HG03108 (cell line): ENCODE measurements at regions not wholly inside any gene's neighbourhood (a gene's known extent, or its start where the extent isn't known, plus 50 kb on each side); places are given as distances from the start of the nearest gene placed in this dataset.
"Not testable (repeated sequence)": the region's sequence is repeated elsewhere in the genome, so short reads cannot be mapped to it uniquely, and the experiment has no call there.

Experiments
- ATAC-seq: cut with Tn5 transposase; IDR thresholded peaks from one replicate; pipeline ENCODE4 v1.9.1; 2021; ENCODE audit warnings: moderate library complexity; ENCODE audit not compliant: unreplicated experiment

- ATAC-seq = no peak
These were observed 79.7 kb upstream of the SSBP2 start for GRCh38 chr5:81830596-81830995.

DNA sequence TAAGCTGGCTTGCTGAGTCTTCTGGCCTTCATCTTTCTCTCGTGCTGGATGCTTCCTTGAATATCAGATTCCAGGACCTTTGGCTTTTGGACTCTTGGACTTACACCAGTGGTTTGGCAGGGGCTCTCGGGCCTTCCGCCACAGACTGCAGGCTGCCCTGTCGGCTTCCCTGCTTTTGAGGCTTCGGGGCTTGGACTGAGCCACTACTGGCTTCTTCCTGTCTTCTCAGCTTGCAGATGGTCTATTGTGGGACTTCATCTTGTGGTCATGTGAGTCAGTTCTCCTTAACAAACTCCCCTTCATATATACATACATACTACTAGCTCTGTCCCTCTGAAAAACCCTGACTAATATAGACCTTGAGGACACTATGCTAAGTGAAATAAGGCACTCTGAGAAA lies 78.3 kb upstream of the SSBP2 start:
- no peak for ATAC-seq

GRCh38 chr5:81827500-81827899 lies 76.6 kb upstream of the SSBP2 start:
- no peak for ATAC-seq

DNA sequence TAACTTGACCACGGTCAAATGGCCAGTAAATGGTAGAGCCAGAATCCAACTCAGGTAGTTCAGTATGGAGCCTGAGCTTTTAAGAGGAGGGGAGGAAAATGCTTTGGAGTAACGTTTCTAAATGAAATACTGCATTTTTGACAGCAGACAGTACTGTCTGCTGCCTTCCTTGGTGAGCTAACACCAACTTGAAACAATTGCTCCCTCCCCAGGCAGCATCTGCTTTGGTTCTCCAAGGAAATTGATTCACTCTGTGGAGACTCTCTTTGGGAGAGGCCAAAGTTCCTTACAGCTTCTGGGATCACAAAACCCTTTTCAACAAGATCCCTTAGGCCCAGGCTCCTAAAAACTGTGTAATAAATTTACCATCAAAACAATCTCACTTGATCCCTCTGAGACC lies 75.2 kb upstream of the SSBP2 start:
- ATAC-seq = no peak

DNA sequence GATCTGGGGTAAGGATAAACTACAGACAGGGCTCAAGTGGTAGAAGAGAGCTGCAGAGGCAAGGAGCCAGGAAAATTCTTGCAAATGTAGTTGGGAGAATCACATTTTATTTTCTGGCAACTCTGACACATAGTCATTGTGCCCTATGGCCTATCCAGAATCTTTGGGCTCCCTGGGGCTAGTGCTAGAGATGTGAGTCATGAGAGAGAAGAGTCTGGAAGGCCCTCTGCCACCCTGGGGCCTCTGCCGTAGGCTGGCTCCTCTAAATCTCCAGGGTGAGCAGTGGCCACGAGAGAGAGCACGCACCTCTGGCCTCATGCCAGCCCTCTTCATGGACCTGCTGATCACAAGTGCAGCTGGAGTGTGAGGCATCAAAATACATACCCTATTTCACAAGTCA lies 74.3 kb upstream of the SSBP2 start:
- ATAC-seq = no peak

DNA sequence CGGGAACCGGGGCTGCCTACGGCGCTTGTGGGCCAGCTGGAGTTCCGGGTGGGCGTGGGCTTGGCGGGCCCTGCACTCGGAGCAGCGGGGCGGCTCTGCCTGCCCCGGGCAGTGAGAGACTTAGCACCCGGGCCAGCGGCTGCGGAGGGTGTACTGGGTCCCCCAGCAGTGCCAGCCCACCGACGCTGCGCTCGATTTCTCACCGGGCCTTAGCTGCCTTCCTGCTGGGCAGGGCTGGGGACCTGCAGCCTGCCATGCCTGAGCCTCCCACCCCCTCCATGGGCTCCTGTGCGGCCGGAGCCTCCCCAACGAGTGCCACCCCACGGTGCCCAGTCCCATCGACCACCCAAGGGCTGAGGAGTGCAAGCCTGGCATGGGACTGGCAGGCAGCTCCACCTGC lies 72.8 kb upstream of the SSBP2 start:
- not testable (repeated sequence) for ATAC-seq

DNA sequence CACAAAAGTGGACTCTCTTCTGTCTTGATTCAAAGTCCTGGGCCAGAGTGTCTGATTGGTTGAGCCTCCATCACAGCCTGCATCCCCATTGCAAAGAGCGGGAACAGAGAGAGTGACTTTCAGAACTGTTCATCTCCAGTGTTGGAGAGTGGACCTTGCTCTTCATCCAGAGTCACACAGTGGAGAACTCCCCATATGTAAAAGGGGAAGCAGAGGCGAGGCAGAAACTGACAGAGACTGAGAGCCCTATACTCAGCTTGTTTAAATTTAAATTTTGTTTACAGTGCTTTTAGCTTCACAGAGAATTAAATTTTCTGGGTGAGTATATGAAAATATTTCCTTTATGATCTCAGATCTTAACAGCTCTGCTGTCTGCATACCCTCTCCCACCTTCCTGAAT lies 70.0 kb upstream of the SSBP2 start:
- ATAC-seq = no peak

DNA sequence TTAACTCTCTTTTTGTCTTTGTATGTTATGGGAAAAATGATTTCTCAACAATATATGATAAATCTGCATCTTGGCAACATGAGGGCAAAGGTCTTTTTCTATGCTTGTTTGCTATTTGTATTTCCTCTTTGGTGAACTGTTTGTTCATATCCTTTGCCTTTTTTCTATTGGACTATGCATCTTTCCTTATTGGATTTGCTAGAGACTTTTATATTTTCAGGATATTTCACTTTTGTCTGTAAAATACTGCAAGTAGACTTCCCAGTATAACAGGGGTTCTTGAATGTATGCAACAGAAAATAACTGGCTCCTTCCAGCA lies 69.4 kb upstream of the SSBP2 start:
- no peak for ATAC-seq

DNA sequence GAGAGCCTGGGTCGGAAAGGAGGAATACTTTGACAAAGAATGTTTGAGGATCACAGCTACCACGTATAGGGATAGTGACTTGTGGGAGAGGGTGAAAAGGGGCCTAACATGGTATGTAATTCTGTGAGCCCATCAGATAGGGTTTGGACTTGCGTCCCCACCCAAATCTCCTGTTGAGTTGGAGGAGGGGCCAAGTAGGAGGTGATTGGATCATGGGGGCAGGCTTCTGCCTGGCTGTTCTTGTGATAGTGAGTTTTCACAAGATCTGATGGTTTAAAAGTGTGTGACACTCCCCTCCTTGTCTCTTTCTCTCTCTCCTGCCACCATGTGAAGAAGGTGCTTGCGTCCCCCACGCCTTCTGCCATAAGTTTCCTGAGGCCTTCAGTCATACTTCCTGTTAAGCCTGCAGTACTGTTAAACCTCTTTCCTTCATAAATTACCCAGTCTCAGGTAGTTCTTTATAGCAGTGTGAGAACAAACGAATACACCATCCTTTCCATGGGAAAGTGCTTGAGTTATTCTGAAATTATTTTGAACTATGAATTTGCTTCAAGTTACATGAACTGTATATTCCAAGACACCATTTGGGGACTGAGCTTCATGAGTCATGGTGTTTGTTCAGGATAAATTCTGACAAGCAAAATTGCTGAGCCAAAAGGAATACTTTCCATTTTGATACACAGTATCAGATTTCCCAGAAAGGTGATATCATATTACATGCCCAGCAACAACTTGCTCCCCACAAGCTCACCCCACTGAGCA lies 68.8 kb upstream of the SSBP2 start:
- no peak for ATAC-seq

DNA sequence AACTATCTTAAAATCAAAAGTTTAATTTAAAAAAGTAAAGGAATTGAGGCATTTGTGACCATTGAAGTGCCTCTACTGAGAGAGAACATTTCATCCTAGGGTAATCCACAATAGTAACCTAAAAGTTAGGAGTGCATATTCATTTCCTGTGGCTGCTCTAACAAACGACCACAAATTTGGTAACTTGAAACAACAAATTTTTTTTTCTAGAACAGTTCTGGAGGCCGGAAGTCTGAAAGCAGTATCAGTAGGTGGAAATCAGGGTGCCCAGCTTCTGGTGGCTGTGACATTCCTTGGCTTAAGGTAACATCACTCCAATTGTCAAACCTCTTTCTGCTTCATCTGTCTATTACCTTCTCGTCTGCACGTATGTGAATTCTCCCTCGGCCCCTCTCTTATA lies 67.1 kb upstream of the SSBP2 start:
- no peak for ATAC-seq

- no peak for ATAC-seq
These were observed 66.2 kb upstream of the SSBP2 start for GRCh38 chr5:81817086-81817485.

- ATAC-seq = no peak
These were observed 64.4 kb upstream of the SSBP2 start for GRCh38 chr5:81815321-81815720.

- no peak for ATAC-seq
These were observed 57.2 kb upstream of the SSBP2 start for GRCh38 chr5:81808106-81808505.

DNA sequence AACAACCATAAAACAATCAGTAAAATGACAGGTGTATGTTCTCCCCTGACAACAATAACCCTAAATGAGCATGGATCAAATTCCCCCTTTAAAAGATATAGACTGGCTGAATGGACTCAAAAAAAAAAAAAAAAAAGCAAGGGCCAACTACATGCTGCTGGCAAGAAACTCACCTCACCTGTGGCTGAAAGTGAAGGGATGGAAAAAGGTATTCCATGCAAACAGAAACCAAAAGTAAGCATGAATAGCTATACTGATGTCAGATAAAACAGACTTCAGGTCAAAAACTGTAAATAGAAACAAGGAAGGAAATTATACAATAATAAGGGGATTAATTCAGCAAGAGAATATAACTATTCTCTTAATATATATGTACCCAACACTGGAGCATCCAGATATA lies 54.2 kb upstream of the SSBP2 start:
- no peak for ATAC-seq

GRCh38 chr5:81803812-81804211 lies 52.9 kb upstream of the SSBP2 start:
- ATAC-seq = no peak

GRCh38 chr5:81802625-81803024 lies 51.7 kb upstream of the SSBP2 start:
- ATAC-seq = no peak

GRCh38 chr5:81802020-81802419 lies 51.1 kb upstream of the SSBP2 start:
- no peak for ATAC-seq

- ATAC-seq = no peak
These were observed 49.9 kb upstream of the SSBP2 start for GRCh38 chr5:81800797-81801196.
